RWPE1 (cell line): ENCODE measurements at regions not wholly inside any gene's neighbourhood (a gene's known extent, or its start where the extent isn't known, plus 50 kb on each side); places are given as distances from the start of the nearest gene placed in this dataset.
"Not testable (repeated sequence)": the region's sequence is repeated elsewhere in the genome, so short reads cannot be mapped to it uniquely, and the experiment has no call there.

Experiments
- CTCF ChIA-PET: fragments of 350-600 bp; sonication (Branson Sonifier 250); formaldehyde crosslinking; extraction: SDS; loops from one replicate; lab custom pipeline; 2021; lab: Yijun Ruan, JAX
- POLR2A ChIA-PET: fragments of 400-600 bp; formaldehyde crosslinking; extraction: SDS; loops from one replicate; lab custom pipeline; 2020; ENCODE audit warnings: antibody characterized with exemption; ENCODE audit not compliant: low non-redundant PET; lab: Yijun Ruan, JAX
- DNase-seq: peaks from one replicate; pipeline ENCODE4 v3.0.0; 2012; ENCODE audit warnings: low spot score
- H3K27ac ChIP-seq: fragments of 450-650 bp; 2 replicates; pipeline ENCODE4 v1.5.1; 2017

DNA sequence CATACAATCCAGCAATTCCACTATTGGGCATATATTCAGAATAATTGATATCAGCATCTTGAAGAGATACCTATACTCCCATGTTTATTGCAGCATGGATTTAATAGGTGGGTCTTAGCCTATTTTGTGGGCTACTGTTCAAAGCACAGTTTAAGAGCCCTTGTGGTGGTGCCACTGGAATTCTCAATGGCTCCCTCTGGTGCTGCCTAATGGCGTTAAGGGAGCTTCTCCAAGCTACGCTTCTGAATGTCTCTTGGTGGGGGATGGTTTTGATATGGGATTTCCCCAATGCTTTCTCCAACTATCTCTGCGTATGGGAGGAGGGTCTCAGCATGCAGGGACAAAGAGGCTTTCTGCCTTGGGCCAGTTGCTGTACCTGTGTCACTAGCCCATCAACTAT is 188.3 kb downstream of the ZFY start:
- H3K27ac ChIP-seq, DNase-seq, CTCF ChIA-PET, POLR2A ChIA-PET: not testable (repeated sequence)

DNA sequence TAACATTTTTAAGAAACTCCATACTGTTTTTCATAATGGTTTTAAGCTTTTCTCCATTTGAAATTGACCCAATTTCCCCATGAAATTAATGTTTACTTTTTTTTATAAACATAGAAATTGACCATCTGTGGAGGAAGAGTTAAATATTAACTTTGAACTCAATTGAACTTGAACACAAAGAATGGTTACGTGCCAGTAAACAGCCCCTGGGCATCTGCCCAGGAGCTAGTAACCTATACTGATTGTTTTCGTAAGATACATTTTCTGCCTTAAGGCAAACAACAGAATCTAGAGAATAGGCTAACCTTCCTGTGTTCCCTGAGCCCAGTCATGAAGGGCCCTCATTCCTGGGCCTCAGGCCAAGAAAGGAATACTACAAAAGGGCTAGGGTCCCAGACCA is 235.9 kb downstream of the ZFY start:
- DNase-seq, POLR2A ChIA-PET, H3K27ac ChIP-seq, CTCF ChIA-PET: not testable (repeated sequence)

DNA sequence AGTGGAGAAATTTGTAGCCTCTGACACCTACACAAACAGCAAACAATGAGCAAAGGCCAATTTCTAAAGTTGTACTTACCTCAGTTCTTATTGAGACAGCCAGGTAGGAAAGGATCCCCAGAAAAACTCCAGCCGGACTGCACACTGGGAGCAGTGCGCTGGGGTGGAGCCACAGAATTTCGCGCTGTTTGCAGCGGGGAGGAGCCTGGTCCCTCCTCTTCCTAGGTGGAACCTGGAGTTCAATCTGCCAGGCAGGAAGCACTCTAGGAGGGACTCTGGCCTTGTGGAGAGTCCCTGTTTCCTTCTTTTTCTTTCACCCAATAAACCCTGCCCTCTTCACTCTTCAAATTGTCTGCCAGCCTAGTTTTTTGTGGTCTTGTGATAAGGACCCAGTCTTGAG is 259.9 kb downstream of the ZFY start:
- POLR2A ChIA-PET, DNase-seq, H3K27ac ChIP-seq, CTCF ChIA-PET: not testable (repeated sequence)

DNA sequence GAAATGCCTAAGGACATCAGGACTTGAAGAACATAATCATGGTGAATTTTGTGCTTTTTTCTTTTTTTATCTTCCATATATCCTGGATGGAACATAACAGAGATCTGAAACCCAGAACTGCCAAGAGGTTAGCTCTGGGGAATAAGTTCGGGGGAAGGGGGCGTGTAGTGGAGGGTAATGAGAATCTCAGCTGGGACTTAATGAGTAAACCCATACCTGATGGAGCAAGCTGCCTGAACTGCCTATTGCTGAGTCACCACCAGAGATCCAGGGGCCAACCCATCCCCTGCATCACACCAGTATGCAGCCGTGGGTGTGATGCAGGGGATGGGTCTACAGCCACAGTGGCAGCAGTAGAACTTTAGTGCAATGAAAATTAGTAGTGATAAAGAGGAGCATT is 267.1 kb downstream of the ZFY start:
- H3K27ac ChIP-seq, POLR2A ChIA-PET, DNase-seq, CTCF ChIA-PET: not testable (repeated sequence)

DNA sequence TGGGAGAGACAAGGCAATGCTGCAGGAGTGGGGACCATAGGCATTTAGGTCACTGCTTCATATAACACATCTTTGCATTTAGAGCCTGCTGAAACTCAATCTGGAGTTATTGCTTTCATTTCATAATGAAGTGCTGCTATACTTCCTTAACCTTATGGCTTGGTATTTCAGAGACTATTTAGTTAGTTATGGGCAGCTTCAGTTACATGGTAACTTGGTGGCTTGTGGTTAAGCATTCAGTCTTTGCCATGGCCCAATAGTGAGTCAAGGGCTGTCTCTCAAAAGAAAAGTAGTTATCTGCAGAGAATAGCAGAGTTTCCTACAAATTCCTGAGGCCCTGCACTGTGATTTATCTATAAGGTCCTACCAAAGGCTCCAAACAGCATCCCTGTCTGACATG is 271.6 kb downstream of the ZFY start:
- H3K27ac ChIP-seq, DNase-seq, POLR2A ChIA-PET, CTCF ChIA-PET: not testable (repeated sequence)

DNA sequence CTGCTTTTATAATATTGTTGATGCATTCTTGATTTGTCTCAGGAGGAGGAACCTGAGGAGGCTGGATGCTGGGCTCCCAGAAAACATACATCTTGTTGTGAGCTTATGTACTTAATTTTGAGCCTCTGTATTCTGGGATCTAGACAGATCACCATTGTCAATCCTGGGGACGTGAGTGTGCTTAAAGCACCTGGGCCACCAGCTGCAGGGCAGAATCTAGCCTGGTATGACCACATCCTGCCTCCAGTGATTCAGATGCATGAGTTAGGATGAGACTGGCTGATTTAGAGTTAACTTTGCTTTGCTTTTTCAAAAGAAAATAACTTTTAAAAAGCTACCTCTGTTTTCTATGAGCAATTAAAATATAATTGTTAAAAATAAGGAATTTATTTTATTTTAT is 278.0 kb downstream of the ZFY start:
- H3K27ac ChIP-seq, DNase-seq, CTCF ChIA-PET, POLR2A ChIA-PET: not testable (repeated sequence)

DNA sequence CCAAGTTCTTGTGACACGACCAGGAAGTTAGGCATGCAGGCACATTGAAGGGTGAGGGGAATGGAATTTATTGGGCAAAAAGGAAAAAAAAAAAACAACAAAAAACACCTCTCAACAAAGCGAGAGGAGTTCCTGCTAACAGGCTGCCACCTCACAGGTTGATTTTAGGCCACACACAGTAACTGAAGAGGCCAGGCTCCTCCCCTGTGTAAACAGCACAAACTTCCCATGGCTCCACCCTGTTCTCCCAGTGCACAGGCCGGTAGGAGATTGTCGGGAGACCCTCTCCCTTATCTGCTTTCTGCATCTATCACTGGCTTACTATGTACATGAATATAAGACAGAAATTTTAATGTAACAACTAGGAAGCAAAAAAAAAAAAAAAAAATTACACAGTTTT is 283.0 kb downstream of the ZFY start:
- POLR2A ChIA-PET, H3K27ac ChIP-seq, DNase-seq, CTCF ChIA-PET: not testable (repeated sequence)

DNA sequence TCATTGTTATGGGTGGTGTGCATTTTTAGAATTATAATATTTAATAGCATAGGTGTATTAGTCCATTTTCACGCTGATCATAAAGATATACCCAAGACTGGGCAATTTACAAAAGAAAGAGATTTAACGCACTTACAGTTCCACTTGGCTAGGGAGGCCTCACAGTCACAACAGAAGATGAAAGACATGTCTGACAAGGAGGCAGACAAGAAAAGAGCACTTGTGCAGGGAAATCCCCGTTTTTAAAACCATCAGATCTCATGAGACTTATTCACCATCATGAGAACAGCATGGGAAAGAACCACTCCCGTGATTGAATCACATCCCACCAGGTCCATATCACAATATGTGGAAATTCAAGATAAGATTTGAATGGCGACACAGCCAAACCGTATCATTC is 283.4 kb downstream of the ZFY start:
- CTCF ChIA-PET, DNase-seq, H3K27ac ChIP-seq, POLR2A ChIA-PET: not testable (repeated sequence)

DNA sequence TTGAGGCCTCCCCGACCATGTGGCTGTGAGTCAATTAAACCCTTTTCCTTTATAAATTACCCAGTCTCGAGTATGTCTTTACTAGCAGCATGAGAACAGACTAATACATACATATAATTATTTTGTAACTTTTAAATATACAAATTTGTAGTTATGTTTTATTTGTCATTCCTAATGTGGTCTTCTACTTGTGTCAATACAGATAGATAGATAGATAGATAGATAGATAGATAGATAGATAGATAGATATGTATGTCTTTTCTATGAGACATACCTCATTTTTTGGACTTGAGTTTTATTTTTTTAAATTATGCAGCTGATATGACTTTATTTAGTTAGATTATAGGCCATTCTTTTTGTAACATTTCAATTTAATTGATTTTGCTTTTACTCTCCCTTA is 316.0 kb upstream of the TGIF2LY start:
- H3K27ac ChIP-seq, CTCF ChIA-PET, DNase-seq, POLR2A ChIA-PET: not testable (repeated sequence)

DNA sequence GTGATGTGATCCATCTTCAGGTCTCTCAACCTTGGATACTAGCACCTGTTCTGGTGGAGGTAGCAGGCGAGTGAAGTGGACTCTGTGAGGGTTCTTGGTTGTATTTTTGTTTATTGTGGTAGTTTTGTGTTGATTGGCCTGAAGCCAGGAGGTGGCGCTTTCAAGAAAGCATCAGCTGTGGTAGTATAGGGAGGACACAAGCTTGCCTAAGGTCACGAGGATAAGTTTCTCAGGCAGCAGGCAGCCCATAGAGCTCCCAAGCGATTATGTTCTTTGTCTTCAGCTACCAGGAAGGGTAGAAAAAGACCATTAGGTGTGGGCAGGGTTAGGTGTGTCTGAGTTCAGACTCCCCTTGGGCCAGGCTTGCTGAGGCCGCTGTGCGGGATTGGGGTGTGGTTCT is 290.8 kb upstream of the TGIF2LY start:
- H3K27ac ChIP-seq, CTCF ChIA-PET, POLR2A ChIA-PET, DNase-seq: not testable (repeated sequence)

DNA sequence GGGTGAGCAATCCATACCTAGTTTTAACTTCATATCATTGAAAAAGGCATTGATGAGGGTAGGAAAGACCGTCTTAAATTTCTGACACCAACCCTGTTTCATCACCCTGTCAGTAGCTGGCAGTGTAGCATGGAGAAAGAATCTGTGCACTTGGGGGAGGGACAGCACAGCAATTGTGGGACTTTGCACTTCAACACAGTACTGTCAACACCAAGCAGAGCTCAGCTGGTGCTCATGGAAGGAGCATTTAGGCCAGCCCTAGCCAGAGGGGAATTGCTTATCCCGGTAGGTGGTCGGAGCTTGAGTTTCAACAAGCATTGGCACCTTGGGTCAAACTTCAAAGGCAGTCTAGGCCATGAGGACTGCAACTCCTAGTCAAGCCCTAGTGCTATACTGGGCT is 281.6 kb upstream of the TGIF2LY start:
- CTCF ChIA-PET, DNase-seq, H3K27ac ChIP-seq, POLR2A ChIA-PET: not testable (repeated sequence)

DNA sequence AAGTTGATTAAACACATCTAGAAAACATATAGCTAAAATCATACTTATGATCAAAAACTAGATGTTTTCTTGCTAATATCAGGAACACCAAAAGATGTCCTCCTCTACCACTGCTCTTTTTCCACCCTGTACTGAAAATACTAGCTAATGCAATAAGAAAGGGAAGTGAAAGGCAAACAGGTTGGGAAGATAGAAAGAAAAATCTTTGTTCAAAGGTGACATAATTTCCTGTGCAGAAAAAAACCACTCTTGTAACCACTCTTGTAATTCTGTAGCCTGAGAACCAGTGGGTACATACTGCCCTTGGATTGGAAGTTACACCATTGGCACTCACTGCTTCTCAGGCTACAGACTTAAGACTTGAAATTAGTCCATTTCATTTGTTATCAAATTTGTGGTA is 258.9 kb upstream of the TGIF2LY start:
- H3K27ac ChIP-seq, CTCF ChIA-PET, POLR2A ChIA-PET, DNase-seq: not testable (repeated sequence)

DNA sequence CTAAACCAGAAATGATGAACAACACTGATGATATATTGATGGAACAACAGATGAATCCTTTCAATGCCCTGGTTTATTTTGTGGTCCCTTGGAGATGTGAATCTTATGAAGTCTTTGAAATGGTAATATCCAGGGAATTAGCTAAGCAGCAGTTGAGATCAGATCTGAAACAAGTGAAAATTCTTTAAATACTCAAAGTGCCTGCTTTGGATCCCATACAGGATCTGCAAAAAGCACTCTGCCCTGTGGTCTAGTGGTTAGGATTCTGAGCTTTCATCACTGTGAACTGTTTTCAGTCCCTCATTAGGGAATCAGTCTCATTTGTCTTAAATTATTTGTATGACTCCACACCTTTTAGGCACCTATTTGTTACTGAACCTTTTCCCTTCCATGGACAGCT is 211.3 kb upstream of the TGIF2LY start:
- POLR2A ChIA-PET, H3K27ac ChIP-seq, CTCF ChIA-PET, DNase-seq: not testable (repeated sequence)

DNA sequence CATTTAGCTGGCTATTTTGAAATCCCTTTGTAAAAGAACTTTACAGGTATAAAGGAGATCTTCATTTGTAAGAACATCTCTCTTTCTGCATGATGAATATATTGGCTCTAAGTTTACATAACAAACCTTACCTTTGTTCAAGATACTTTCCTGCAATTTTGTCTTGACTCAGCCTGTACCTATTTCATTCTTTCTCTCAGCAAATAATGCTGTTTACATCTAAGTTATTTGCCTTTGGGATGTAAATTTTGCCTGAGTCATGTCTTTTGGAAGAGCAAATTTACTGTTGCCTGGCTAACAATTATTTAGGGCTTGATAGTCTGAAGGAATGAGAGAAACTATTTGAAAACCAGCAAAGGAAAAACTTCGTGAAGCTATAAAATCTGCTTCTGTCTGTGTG is 210.4 kb upstream of the TGIF2LY start:
- DNase-seq, H3K27ac ChIP-seq, POLR2A ChIA-PET, CTCF ChIA-PET: not testable (repeated sequence)

DNA sequence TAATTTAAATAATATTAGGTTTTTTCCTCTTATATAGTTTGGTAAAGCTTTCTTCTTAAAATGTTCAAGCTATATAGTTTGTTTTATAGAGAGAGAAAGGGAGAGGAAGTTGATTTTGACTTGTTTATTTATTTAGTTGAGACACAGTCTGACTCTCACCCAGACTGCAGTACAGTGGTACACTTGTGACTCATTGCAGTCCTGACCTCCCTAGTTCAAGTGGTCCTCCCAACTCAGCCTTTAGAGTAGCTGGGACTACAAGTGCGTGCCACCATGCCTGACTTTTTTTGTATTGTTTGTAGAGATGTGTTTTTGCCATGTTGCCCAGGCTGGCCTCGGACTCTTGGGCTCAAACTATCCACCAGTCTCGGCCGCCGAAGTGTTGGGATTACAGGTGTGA is 187.4 kb upstream of the TGIF2LY start:
- POLR2A ChIA-PET, H3K27ac ChIP-seq, DNase-seq, CTCF ChIA-PET: not testable (repeated sequence)

DNA sequence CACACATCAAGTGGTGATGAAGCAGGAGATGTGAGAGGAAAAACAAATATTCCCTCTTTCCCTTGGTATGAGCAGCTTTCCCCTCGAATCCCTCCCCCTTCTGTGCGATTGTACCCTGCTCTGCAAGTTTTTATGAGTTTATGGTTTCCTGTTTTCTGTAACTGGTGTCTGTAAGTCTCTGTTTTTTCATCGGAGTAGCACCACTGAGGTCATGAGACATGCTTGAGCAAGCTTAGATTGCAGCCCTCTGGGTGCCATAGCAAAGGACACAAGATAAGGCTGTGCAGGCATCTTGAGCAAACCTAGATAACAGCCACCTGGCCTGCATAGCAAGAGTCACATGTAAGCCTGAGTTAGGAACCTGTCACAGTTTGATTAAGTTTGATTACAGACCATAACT is 174.6 kb upstream of the TGIF2LY start:
- DNase-seq, POLR2A ChIA-PET, H3K27ac ChIP-seq, CTCF ChIA-PET: not testable (repeated sequence)
